T47D (cell line): ENCODE measurements at regions not wholly inside any gene's neighbourhood (a gene's known extent, or its start where the extent isn't known, plus 50 kb on each side); places are given as distances from the start of the nearest gene placed in this dataset.

ENCODE experiments used
- DNase-seq, 2 experiments: peaks; one replicate each; pipeline versions ENCODE4 v3.0.0 to v3.0.0-alpha.2; 2011 to 2012; ENCODE audit warnings: low read depth in 1 of 2, low spot score in 1 of 2
- JUND ChIP-seq: IDR thresholded peaks from 2 replicates; pipeline ENCODE4 v1.6.1; 2012; ENCODE audit warnings: low read depth
- in situ Hi-C: cut with HindIII; loops from 2 replicates; pipeline ENCODE4 v1.10.0; 2016; ENCODE audit warnings: low sequenced_read_pairs, low pct_unique_long_range_greater_than_20kb

- no peak for DNase-seq
- no peak for TF ChIP-seq JUND
- in situ Hi-C loops, result no loop called here
Observed at GRCh38 chr17:22410136-22410535, 717.8 kb downstream of the KCNJ18 start.

GRCh38 chr17:22411185-22411784 lies 719.0 kb downstream of the KCNJ18 start:
- in situ Hi-C loops, result no loop called here
- TF ChIP-seq JUND, result no peak
- no peak for DNase-seq

GRCh38 chr17:22435231-22435974 lies 743.1 kb downstream of the KCNJ18 start:
- no peak for TF ChIP-seq JUND
- in situ Hi-C loops, result no loop called here
- no peak for DNase-seq

GRCh38 chr17:22441776-22442175 lies 749.5 kb downstream of the KCNJ18 start:
- DNase-seq, result no peak
- in situ Hi-C loops, result no loop called here
- TF ChIP-seq JUND, result no peak

GRCh38 chr17:22443061-22443460 lies 750.7 kb downstream of the KCNJ18 start:
- in situ Hi-C loops, result no loop called here

GRCh38 chr17:22453181-22453580 lies 760.9 kb downstream of the KCNJ18 start:
- in situ Hi-C loops, result no loop called here
- DNase-seq, result no peak
- TF ChIP-seq JUND, result no peak

More at GRCh38 chr17:22443061-22443460, 750.7 kb downstream of the KCNJ18 start:
- no peak for TF ChIP-seq JUND
- DNase-seq, result no peak

- in situ Hi-C loops, result no loop called here
- no peak for DNase-seq
Observed at GRCh38 chr17:22454070-22454999, 762.0 kb downstream of the KCNJ18 start.

GRCh38 chr17:22459331-22459952 lies 767.1 kb downstream of the KCNJ18 start:
- peak in 1 of 2 experiments; percentile 8 for DNase-seq
- in situ Hi-C loops, result no loop called here
- no peak for TF ChIP-seq JUND

More at GRCh38 chr17:22454070-22454999, 762.0 kb downstream of the KCNJ18 start:
- TF ChIP-seq JUND, result no peak

GRCh38 chr17:22459953-22460350 lies 767.6 kb downstream of the KCNJ18 start:
- no peak for DNase-seq
- in situ Hi-C loops, result no loop called here

GRCh38 chr17:22460461-22461063 lies 768.2 kb downstream of the KCNJ18 start:
- no peak for DNase-seq
- in situ Hi-C loops, result no loop called here
- TF ChIP-seq JUND, result no peak

More at GRCh38 chr17:22459953-22460350, 767.6 kb downstream of the KCNJ18 start:
- no peak for TF ChIP-seq JUND

- DNase-seq, result no peak
- TF ChIP-seq JUND, result no peak
- in situ Hi-C loops, result no loop called here
Observed at GRCh38 chr17:22461460-22462145, 769.3 kb downstream of the KCNJ18 start.
